ENCODE measurements at regions not wholly inside any gene's neighbourhood (a gene's known extent, or its start where the extent isn't known, plus 50 kb on each side); places are given as distances from the start of the nearest gene placed in this dataset.

GRCh38 chr6:9388596-9388995, 953.3 kb upstream of the SLC35B3 start:
- no CpG with 5 or more reads among the region's 2 CpGs for WGBS (ENCODE audit: extremely low coverage, insufficient read length, low lambda C conversion rate)
- H2BK5ac ChIP-seq (ENCODE audit: insufficient read length, low read length) = no peak overlapping the region
- H3K9me3 ChIP-seq (ENCODE audit: control insufficient read depth, low read depth, low read length) = no peaks in the 10 kb centered on the region

More at GRCh38 chr6:9388596-9388995, 953.3 kb upstream of the SLC35B3 start:
- H3K79me2 ChIP-seq (ENCODE audit: insufficient read depth, low read length) = no peaks in the 10 kb centered on the region
- Mint-ChIP-seq H3K4me1 (no peaks in the 10 kb centered on the region), H3K36me3 (ENCODE audit: insufficient read depth in 1 of 3, low read depth in 3 of 3) (no peaks in the 10 kb centered on the region), H3K4me3 (no peak overlapping the region), H3K27me3 (ENCODE audit: low read depth) (no peaks in the 10 kb centered on the region; the same call in 1 of the 2 replicates), H3K9me3 (no peaks in the 10 kb centered on the region), H3K27ac (no peak overlapping the region)
- H2BK12ac ChIP-seq (ENCODE audit: insufficient read length, low read depth, low read length) = no peak overlapping the region
- no peaks in the 10 kb centered on the region for H3K27me3 ChIP-seq (ENCODE audit: insufficient read depth, low read length)
- H2BK20ac ChIP-seq (ENCODE audit: low read depth, low read length, poor library complexity, severe bottlenecking) = no peak overlapping the region
- no peak overlapping the region for H3K4ac ChIP-seq (ENCODE audit: low read depth, low read length)
- no peak overlapping the region for H2AFZ ChIP-seq (ENCODE audit: low read length)
- no peaks in the 10 kb centered on the region for H3K4me1 ChIP-seq (ENCODE audit: insufficient read depth, low read length)
- no peak overlapping the region for H3K4me2 ChIP-seq (ENCODE audit: insufficient read depth, insufficient read length, low read length)
- H3K9ac ChIP-seq (ENCODE audit: extremely low read depth, insufficient read length, low read length) = no peak overlapping the region
- H2BK120ac ChIP-seq (ENCODE audit: low read depth, low read length, poor library complexity, severe bottlenecking) = no peak overlapping the region
- no peaks in the 10 kb centered on the region for H4K20me1 ChIP-seq (ENCODE audit: control insufficient read depth, insufficient read depth, insufficient read length)
- H3K56ac ChIP-seq (ENCODE audit: insufficient read length, low read depth, low read length) = no peak overlapping the region
- H3K27ac ChIP-seq (ENCODE audit: insufficient read length, low read depth, low read length) = no peak overlapping the region
- no peak overlapping the region for H2AK5ac ChIP-seq (ENCODE audit: insufficient read length, low read length)
- H3K18ac ChIP-seq (ENCODE audit: insufficient read length, low read depth, low read length) = no peak overlapping the region
- no peak overlapping the region for H4K91ac ChIP-seq (ENCODE audit: insufficient read length, low read depth, low read length)
- no peak overlapping the region for H4K5ac ChIP-seq (ENCODE audit: insufficient read length, low read depth, low read length)
- no peak overlapping the region for H2BK15ac ChIP-seq (ENCODE audit: low read depth, low read length)
- no peak overlapping the region for H3K14ac ChIP-seq (ENCODE audit: insufficient read depth, low read length)
- DNase-seq = no peak
- H3T11ph ChIP-seq (ENCODE audit: low read length) = no peak overlapping the region
- no peaks in the 10 kb centered on the region for H3K79me1 ChIP-seq (ENCODE audit: insufficient read depth, low read depth, low read length, poor library complexity, severe bottlenecking)
- no peak overlapping the region for H4K8ac ChIP-seq (replicated peaks; ENCODE audit: insufficient read length, low read depth, low read length)
- TF ChIP-seq CTCF (conservative IDR thresholded peaks at IDR 0.05) = no peak
- H3K23ac ChIP-seq (ENCODE audit: insufficient read length, low read depth, low read length) = no peak overlapping the region
- no peaks in the 10 kb centered on the region for H3K23me2 ChIP-seq (ENCODE audit: insufficient read length, low read depth, low read length, poor library complexity, severe bottlenecking)

All from H9 (cell line).